ENCODE measurements at regions not wholly inside any gene's neighbourhood (a gene's known extent, or its start where the extent isn't known, plus 50 kb on each side); places are given as distances from the start of the nearest gene placed in this dataset.

DNA sequence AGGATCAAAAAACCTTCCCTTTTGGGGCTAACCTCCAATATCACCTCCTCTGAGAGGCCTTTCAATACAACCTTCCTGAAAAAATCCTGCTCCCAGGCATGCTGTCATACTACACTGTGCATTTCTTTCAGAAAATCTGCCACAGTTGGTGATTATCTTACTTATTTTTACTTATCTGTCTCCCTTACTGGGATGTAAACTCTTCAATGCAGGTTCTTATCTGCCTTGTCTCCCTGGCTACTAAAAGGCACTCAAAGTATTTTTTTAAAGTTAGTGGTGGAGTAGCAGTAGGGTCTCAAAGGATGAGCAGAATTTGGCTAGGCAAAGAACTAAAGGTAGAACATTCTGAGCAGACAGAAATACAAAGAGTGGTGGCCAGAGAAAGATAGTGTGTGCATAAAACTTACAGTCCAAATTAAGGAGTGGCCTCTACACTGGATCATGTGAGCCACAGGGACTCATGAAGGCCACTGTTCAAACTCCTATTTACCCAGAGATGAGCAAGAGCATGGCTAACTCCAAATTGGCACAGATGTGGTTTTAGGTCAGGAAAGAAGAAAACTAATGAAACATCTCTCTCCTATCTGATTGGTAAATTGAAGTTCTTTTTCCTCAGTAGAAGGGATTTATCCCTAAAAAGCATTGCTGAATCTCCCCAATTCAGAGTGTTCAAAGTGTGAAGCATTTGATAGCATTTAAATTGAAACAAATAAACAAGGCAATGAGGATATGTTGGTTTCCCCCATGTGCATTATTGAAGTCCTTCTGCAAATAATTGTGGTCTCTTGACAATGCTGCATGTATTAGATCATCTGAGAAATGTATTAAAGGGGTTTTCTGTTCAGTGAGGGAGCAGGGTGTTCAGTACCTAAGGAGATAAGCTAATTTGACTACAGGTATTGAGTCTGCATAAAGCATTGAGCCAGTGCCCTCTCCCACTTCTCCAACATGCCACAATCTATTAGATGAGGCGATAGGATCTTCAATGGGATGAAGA is 285.5 kb downstream of the MREG start (continued):
- TF ChIP-seq, protein P1, sequence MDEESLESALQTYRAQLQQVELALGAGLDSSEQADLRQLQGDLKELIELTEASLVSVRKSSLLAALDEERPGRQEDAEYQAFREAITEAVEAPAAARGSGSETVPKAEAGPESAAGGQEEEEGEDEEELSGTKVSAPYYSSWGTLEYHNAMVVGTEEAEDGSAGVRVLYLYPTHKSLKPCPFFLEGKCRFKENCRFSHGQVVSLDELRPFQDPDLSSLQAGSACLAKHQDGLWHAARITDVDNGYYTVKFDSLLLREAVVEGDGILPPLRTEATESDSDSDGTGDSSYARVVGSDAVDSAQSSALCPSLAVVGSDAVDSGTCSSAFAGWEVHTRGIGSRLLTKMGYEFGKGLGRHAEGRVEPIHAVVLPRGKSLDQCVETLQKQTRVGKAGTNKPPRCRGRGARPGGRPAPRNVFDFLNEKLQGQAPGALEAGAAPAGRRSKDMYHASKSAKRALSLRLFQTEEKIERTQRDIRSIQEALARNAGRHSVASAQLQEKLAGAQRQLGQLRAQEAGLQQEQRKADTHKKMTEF (CRISPR knock-in tag; IDR thresholded peaks at IDR 0.05), result 0 out of 2 replicates have a peak, but pooled peaks have one; percentile 31
- TF ChIP-seq MED8 (CRISPR knock-in tag; IDR thresholded peaks at IDR 0.05; ENCODE audit: insufficient replicate concordance) (no peak), ZNF766 (CRISPR knock-in tag; IDR thresholded peaks at IDR 0.05; ENCODE audit: borderline replicate concordance) (no peak), ZNF619 (CRISPR knock-in tag; IDR thresholded peaks at IDR 0.05) (no peak), NAIF1 (CRISPR knock-in tag; IDR thresholded peaks at IDR 0.05; ENCODE audit: borderline replicate concordance) (no peak), ARNT2 (CRISPR knock-in tag; IDR thresholded peaks at IDR 0.05; ENCODE audit: low read depth) (0 out of 2 replicates have a peak, but pooled peaks have one; percentile 43), TEAD3 (CRISPR knock-in tag; optimal IDR thresholded peaks at IDR 0.05; ENCODE audit: borderline replicate concordance) (no peak), SOX13 (IDR thresholded peaks at IDR 0.05) (0 out of 2 replicates have a peak, but pooled peaks have one; percentile 20), SOX13 (CRISPR knock-in tag; conservative IDR thresholded peaks at IDR 0.05 in 1 of 2, IDR thresholded peaks at IDR 0.05 in 1 of 2) (peak in 1 of 2 experiments; percentile 51; a peak in 1 of 4 replicates)
- TF ChIP-seq, protein P2, sequence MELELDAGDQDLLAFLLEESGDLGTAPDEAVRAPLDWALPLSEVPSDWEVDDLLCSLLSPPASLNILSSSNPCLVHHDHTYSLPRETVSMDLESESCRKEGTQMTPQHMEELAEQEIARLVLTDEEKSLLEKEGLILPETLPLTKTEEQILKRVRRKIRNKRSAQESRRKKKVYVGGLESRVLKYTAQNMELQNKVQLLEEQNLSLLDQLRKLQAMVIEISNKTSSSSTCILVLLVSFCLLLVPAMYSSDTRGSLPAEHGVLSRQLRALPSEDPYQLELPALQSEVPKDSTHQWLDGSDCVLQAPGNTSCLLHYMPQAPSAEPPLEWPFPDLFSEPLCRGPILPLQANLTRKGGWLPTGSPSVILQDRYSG (CRISPR knock-in tag; IDR thresholded peaks at IDR 0.05), result no peak
- TF ChIP-seq, protein P3, sequence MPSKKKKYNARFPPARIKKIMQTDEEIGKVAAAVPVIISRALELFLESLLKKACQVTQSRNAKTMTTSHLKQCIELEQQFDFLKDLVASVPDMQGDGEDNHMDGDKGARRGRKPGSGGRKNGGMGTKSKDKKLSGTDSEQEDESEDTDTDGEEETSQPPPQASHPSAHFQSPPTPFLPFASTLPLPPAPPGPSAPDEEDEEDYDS (CRISPR knock-in tag; IDR thresholded peaks at IDR 0.05), result no peak
- TF ChIP-seq, protein P4, sequence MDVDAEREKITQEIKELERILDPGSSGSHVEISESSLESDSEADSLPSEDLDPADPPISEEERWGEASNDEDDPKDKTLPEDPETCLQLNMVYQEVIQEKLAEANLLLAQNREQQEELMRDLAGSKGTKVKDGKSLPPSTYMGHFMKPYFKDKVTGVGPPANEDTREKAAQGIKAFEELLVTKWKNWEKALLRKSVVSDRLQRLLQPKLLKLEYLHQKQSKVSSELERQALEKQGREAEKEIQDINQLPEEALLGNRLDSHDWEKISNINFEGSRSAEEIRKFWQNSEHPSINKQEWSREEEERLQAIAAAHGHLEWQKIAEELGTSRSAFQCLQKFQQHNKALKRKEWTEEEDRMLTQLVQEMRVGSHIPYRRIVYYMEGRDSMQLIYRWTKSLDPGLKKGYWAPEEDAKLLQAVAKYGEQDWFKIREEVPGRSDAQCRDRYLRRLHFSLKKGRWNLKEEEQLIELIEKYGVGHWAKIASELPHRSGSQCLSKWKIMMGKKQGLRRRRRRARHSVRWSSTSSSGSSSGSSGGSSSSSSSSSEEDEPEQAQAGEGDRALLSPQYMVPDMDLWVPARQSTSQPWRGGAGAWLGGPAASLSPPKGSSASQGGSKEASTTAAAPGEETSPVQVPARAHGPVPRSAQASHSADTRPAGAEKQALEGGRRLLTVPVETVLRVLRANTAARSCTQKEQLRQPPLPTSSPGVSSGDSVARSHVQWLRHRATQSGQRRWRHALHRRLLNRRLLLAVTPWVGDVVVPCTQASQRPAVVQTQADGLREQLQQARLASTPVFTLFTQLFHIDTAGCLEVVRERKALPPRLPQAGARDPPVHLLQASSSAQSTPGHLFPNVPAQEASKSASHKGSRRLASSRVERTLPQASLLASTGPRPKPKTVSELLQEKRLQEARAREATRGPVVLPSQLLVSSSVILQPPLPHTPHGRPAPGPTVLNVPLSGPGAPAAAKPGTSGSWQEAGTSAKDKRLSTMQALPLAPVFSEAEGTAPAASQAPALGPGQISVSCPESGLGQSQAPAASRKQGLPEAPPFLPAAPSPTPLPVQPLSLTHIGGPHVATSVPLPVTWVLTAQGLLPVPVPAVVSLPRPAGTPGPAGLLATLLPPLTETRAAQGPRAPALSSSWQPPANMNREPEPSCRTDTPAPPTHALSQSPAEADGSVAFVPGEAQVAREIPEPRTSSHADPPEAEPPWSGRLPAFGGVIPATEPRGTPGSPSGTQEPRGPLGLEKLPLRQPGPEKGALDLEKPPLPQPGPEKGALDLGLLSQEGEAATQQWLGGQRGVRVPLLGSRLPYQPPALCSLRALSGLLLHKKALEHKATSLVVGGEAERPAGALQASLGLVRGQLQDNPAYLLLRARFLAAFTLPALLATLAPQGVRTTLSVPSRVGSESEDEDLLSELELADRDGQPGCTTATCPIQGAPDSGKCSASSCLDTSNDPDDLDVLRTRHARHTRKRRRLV (CRISPR knock-in tag; IDR thresholded peaks at IDR 0.05), result no peak
- TF ChIP-seq, protein P5, sequence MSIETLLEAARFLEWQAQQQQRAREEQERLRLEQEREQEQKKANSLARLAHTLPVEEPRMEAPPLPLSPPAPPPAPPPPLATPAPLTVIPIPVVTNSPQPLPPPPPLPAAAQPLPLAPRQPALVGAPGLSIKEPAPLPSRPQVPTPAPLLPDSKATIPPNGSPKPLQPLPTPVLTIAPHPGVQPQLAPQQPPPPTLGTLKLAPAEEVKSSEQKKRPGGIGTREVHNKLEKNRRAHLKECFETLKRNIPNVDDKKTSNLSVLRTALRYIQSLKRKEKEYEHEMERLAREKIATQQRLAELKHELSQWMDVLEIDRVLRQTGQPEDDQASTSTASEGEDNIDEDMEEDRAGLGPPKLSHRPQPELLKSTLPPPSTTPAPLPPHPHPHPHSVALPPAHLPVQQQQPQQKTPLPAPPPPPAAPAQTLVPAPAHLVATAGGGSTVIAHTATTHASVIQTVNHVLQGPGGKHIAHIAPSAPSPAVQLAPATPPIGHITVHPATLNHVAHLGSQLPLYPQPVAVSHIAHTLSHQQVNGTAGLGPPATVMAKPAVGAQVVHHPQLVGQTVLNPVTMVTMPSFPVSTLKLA (IDR thresholded peaks at IDR 0.05), result no peak
- TF ChIP-seq, protein P6, sequence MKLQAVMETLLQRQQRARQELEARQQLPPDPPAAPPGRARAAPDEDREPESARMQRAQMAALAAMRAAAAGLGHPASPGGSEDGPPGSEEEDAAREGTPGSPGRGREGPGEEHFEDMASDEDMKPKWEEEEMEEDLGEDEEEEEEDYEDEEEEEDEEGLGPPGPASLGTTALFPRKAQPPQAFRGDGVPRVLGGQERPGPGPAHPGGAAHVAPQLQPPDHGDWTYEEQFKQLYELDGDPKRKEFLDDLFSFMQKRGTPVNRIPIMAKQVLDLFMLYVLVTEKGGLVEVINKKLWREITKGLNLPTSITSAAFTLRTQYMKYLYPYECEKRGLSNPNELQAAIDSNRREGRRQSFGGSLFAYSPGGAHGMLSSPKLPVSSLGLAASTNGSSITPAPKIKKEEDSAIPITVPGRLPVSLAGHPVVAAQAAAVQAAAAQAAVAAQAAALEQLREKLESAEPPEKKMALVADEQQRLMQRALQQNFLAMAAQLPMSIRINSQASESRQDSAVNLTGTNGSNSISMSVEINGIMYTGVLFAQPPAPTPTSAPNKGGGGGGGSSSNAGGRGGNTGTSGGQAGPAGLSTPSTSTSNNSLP (IDR thresholded peaks at IDR 0.05; ENCODE audit: low read depth, low read length), result no peak

Data from HepG2 (cell line).